PC-9 (cell line): ENCODE measurements at regions not wholly inside any gene's neighbourhood (a gene's known extent, or its start where the extent isn't known, plus 50 kb on each side); places are given as distances from the start of the nearest gene placed in this dataset.

Experiments
- CTCF ChIP-seq: fragments of 200-600 bp; sonication (generic); conservative IDR thresholded peaks from 2 replicates; pipeline ENCODE4 v1.6.1; 2017; ENCODE audit warnings: mixed run types, antibody characterized with exemption, mild to moderate bottlenecking, moderate library complexity
- EZH2 ChIP-seq: fragments of 200-600 bp; sonication (generic); IDR thresholded peaks from 2 replicates; pipeline ENCODE4 v1.8.0; 2017; ENCODE audit warnings: antibody characterized with exemption, low read depth

GRCh38 chr15:86004061-86004460 is 75.6 kb upstream of the AGBL1 start:
- TF ChIP-seq CTCF: no peak
- no peak for TF ChIP-seq EZH2
